IMR-90 (cell line): ENCODE measurements at regions not wholly inside any gene's neighbourhood (a gene's known extent, or its start where the extent isn't known, plus 50 kb on each side); places are given as distances from the start of the nearest gene placed in this dataset.

Experiments used
- ATAC-seq: fragments of 200-7000 bp; cut with Tn5 transposase; 2 replicates; pipeline ENCODE4 v1.9.1; 2020; ENCODE audit warnings: low read depth, mild to moderate bottlenecking, moderate library complexity
- BruUV-seq: library from RNA; stranded (reverse); fragments of 400-500 nt; replicated peaks from 2 replicates; lab custom pipeline; 2021; lab: Mats Ljungman, UMichigan
- CTCF ChIA-PET: fragments of 300-600 bp; formaldehyde crosslinking; extraction: SDS; loops from one replicate; lab custom pipeline; 2021; ENCODE audit warnings: antibody characterized with exemption; lab: Yijun Ruan, JAX
- POLR2A ChIA-PET: fragments of 300-600 bp; sonication (Branson Sonifier 250); formaldehyde crosslinking; loops from one replicate; lab custom pipeline; 2022; ENCODE audit warnings: antibody characterized with exemption; ENCODE audit not compliant: unreplicated experiment; lab: Charles Lee
- DNase-seq: peaks from one replicate; pipeline ENCODE4 v3.0.0; 2013
- H2AFZ ChIP-seq: replicated peaks from 2 replicates; pipeline ENCODE3; 2013; ENCODE audit warnings: low read length, mild to moderate bottlenecking; ENCODE audit not compliant: poor library complexity
- H2AK5ac ChIP-seq: 2 replicates; pipeline ENCODE4 v1.6.1; 2013; ENCODE audit warnings: low read depth, low read length, inconsistent platforms
- H2AK9ac ChIP-seq: replicated peaks from 2 replicates; pipeline ENCODE3; 2013; ENCODE audit warnings: mild to moderate bottlenecking, low read depth, low read length, moderate library complexity; ENCODE audit not compliant: poor library complexity
- H2BK120ac ChIP-seq: 2 replicates; pipeline ENCODE4 v1.6.1; 2013; ENCODE audit warnings: low read depth, low read length, inconsistent platforms
- H2BK15ac ChIP-seq: 3 replicates; pipeline ENCODE4 v1.6.1; 2013; ENCODE audit warnings: low read depth, low read length, inconsistent platforms
- H2BK20ac ChIP-seq: 2 replicates; pipeline ENCODE4 v1.6.1; 2013; ENCODE audit warnings: low read depth, mild to moderate bottlenecking, inconsistent platforms, low read length, moderate library complexity
- H2BK5ac ChIP-seq: 2 replicates; pipeline ENCODE4 v1.6.1; 2013; ENCODE audit warnings: mild to moderate bottlenecking, low read depth, low read length, inconsistent platforms; ENCODE audit not compliant: poor library complexity, severe bottlenecking
- H3K14ac ChIP-seq: replicated peaks from 2 replicates; pipeline ENCODE4 v1.6.1; 2013; ENCODE audit warnings: low read depth, low read length, inconsistent platforms
- H3K18ac ChIP-seq: 2 replicates; pipeline ENCODE4 v1.6.1; 2013; ENCODE audit warnings: low read depth, low read length, control low read depth
- H3K23ac ChIP-seq: 2 replicates; pipeline ENCODE4 v1.6.1; 2013; ENCODE audit warnings: low read depth, low read length, inconsistent platforms
- H3K27ac ChIP-seq: 2 replicates; pipeline ENCODE4 v1.5.1; 2013; ENCODE audit warnings: mild to moderate bottlenecking, control low read depth, low read length; ENCODE audit not compliant: insufficient read depth
- H3K27me3 ChIP-seq: 2 replicates; pipeline ENCODE4 v1.6.1; 2013; ENCODE audit warnings: low read length; ENCODE audit not compliant: control insufficient read depth, insufficient read depth
- H3K36me3 ChIP-seq: 2 replicates; pipeline ENCODE4 v1.6.1; 2013; ENCODE audit warnings: low read length, mixed read lengths; ENCODE audit not compliant: control insufficient read depth, insufficient read depth
- H3K4ac ChIP-seq: 2 replicates; pipeline ENCODE4 v1.6.1; 2013; ENCODE audit warnings: low read depth, low read length, inconsistent platforms
- H3K4me1 ChIP-seq: 2 replicates; pipeline ENCODE4 v1.6.1; 2013; ENCODE audit warnings: low read length, mixed read lengths; ENCODE audit not compliant: control insufficient read depth, insufficient read depth
- H3K4me2 ChIP-seq: 2 replicates; pipeline ENCODE4 v1.6.1; 2013; ENCODE audit warnings: low read depth, mild to moderate bottlenecking, control low read depth, low read length, moderate library complexity
- H3K4me3 ChIP-seq: 2 replicates; pipeline ENCODE4 v1.5.1; 2013; ENCODE audit warnings: low read depth, mild to moderate bottlenecking, control low read depth, low read length, moderate library complexity; ENCODE audit not compliant: insufficient read depth
- H3K56ac ChIP-seq: 2 replicates; pipeline ENCODE4 v1.6.1; 2013; ENCODE audit warnings: low read length, inconsistent platforms; ENCODE audit not compliant: insufficient read depth; ENCODE audit errors: extremely low read depth
- H3K79me1 ChIP-seq, 2 experiments: 2 replicates each; pipeline ENCODE4 v1.6.1; 2013; ENCODE audit warnings: low read length in 2 of 2, inconsistent platforms in 1 of 2, low read depth in 1 of 2
- H3K9ac ChIP-seq: 2 replicates; pipeline ENCODE4 v1.6.1; 2013; ENCODE audit warnings: low read depth, low read length, control low read depth
- H3K9me1 ChIP-seq: 2 replicates; pipeline ENCODE4 v1.6.1; 2013; ENCODE audit warnings: low read length, inconsistent platforms; ENCODE audit not compliant: insufficient read depth
- H3K9me3 ChIP-seq: 2 replicates; pipeline ENCODE4 v1.6.1; 2013; ENCODE audit warnings: low read length; ENCODE audit not compliant: control insufficient read depth, insufficient read depth
- H4K20me1 ChIP-seq: 2 replicates; pipeline ENCODE4 v1.6.1; 2013; ENCODE audit warnings: low read length, inconsistent platforms; ENCODE audit not compliant: insufficient read depth
- H4K5ac ChIP-seq: 2 replicates; pipeline ENCODE4 v1.6.1; 2013; ENCODE audit warnings: mild to moderate bottlenecking, low read depth, low read length, control low read depth
- H4K8ac ChIP-seq, 2 experiments: 2 replicates each; pipeline ENCODE4 v1.6.1; 2013; ENCODE audit warnings: low read depth in 2 of 2, low read length in 2 of 2, control low read depth in 1 of 2, inconsistent platforms in 1 of 2
- H4K91ac ChIP-seq: 2 replicates; pipeline ENCODE4 v1.6.1; 2013; ENCODE audit warnings: low read depth, low read length, inconsistent platforms; ENCODE audit not compliant: insufficient read depth
- BHLHE40 ChIP-seq: fragments of 150-350 bp; IDR thresholded peaks from 2 replicates; pipeline ENCODE4 v1.6.1; 2016; ENCODE audit warnings: mild to moderate bottlenecking, low read depth, low read length
- CEBPB ChIP-seq: IDR thresholded peaks from 2 replicates; pipeline ENCODE4 v1.6.1; 2012; ENCODE audit warnings: low read depth, low read length, improper control_type of control experiment
- CHD1 ChIP-seq: IDR thresholded peaks from 2 replicates; pipeline ENCODE4 v1.6.1; 2012; ENCODE audit warnings: low read depth, low read length, improper control_type of control experiment
- FOS ChIP-seq: fragments of 150-350 bp; IDR thresholded peaks from 2 replicates; pipeline ENCODE4 v1.6.1; 2016; ENCODE audit warnings: low read depth, low read length
- MAFK ChIP-seq: IDR thresholded peaks from 2 replicates; pipeline ENCODE4 v1.6.1; 2012; ENCODE audit warnings: low read depth, low read length, improper control_type of control experiment
- MAZ ChIP-seq: IDR thresholded peaks from 2 replicates; pipeline ENCODE4 v1.6.1; 2012; ENCODE audit warnings: low read depth, mild to moderate bottlenecking, low read length, improper control_type of control experiment, moderate library complexity, borderline replicate concordance
- MXI1 ChIP-seq: IDR thresholded peaks from 2 replicates; pipeline ENCODE4 v1.6.1; 2012; ENCODE audit warnings: low read depth, mild to moderate bottlenecking, low read length, moderate library complexity, borderline replicate concordance
- NFE2L2 ChIP-seq: fragments of 150-350 bp; IDR thresholded peaks from 2 replicates; pipeline ENCODE4 v1.6.1; 2016; ENCODE audit warnings: low read depth, mild to moderate bottlenecking, low read length
- POLR2A ChIP-seq: IDR thresholded peaks from 2 replicates; pipeline ENCODE4 v1.6.1; 2012; ENCODE audit warnings: mild to moderate bottlenecking, low read depth, low read length
- RCOR1 ChIP-seq: IDR thresholded peaks from 2 replicates; pipeline ENCODE4 v1.6.1; 2012; ENCODE audit warnings: mild to moderate bottlenecking, low read length, improper control_type of control experiment; ENCODE audit not compliant: insufficient replicate concordance
- RFX5 ChIP-seq: IDR thresholded peaks from 2 replicates; pipeline ENCODE4 v1.8.0; 2012; ENCODE audit warnings: low read depth, mild to moderate bottlenecking, low read length, moderate library complexity
- SMC3 ChIP-seq: fragments of 150-350 bp; IDR thresholded peaks from 2 replicates; pipeline ENCODE4 v1.6.1; 2016; ENCODE audit warnings: low read depth, mild to moderate bottlenecking, antibody characterized with exemption, low read length, moderate library complexity
- WGBS, 2 experiments: methylation state at CpG; one replicate each; pipeline versions ENCODE4 v1.1.5 to v1.1.7; 2013; ENCODE audit warnings: missing lambda C conversion rate in 2 of 2; ENCODE audit not compliant: insufficient read length in 1 of 2; ENCODE audit errors: extremely low coverage in 2 of 2; 5-methylcytosine and 5-hydroxymethylcytosine counted together
- dilution Hi-C: fragments of 300-500 bp; cut with HindIII; formaldehyde crosslinking; loops from one replicate; pipeline ENCODE4 v1.14.3; 2018; ENCODE audit warnings: low sequenced_read_pairs; ENCODE audit not compliant: unreplicated experiment
- in situ Hi-C: fragments of 300-500 bp; cut with MboI; formaldehyde crosslinking; loops from 3 replicates; pipeline ENCODE4 v1.14.3; 2019; ENCODE audit warnings: low sequenced_read_pairs, inconsistent platforms, mixed read lengths
- intact Hi-C: fragments of 100-400 bp; cut with micrococcal nuclease; formaldehyde crosslinking; loops from 2 replicates; pipeline ENCODE4 v1.10.0; 2022
- TF ChIP-seq, protein P1 (sequence below): conservative IDR thresholded peaks from 2 replicates; pipeline ENCODE4 v1.5.1; 2012; ENCODE audit warnings: mild to moderate bottlenecking, low read depth, low read length, improper control_type of control experiment
- TF ChIP-seq, protein P2 (sequence below): fragments of 150-350 bp; IDR thresholded peaks from 2 replicates; pipeline ENCODE4 v1.6.1; 2016; ENCODE audit warnings: low read depth, mild to moderate bottlenecking, low read length, moderate library complexity, borderline replicate concordance
- TF ChIP-seq, protein P3 (sequence below): fragments of 150-350 bp; IDR thresholded peaks from 2 replicates; pipeline ENCODE4 v1.6.1; 2017; ENCODE audit warnings: mild to moderate bottlenecking, antibody characterized with exemption, low read length, low read depth

- no peak overlapping the region for H2AK5ac ChIP-seq
- H3K4me3 ChIP-seq, result no peak overlapping the region
- POLR2A ChIA-PET, result no interaction called here
- H3K14ac ChIP-seq, result no peak overlapping the region
- H4K91ac ChIP-seq, result no peak overlapping the region
- H4K5ac ChIP-seq, result no peak overlapping the region
- H3K23ac ChIP-seq, result no peak overlapping the region
- no peak overlapping the region for H3K27ac ChIP-seq
- H3K9ac ChIP-seq, result no peak overlapping the region
- CTCF ChIA-PET, result no interaction called here
- no peak overlapping the region for H3K56ac ChIP-seq
- H3K4ac ChIP-seq, result no peak overlapping the region
- H2AK9ac ChIP-seq, result no peak overlapping the region
- ATAC-seq (no peak), DNase-seq (no peak)
- TF ChIP-seq CEBPB, result no peak
- TF ChIP-seq, protein P1, sequence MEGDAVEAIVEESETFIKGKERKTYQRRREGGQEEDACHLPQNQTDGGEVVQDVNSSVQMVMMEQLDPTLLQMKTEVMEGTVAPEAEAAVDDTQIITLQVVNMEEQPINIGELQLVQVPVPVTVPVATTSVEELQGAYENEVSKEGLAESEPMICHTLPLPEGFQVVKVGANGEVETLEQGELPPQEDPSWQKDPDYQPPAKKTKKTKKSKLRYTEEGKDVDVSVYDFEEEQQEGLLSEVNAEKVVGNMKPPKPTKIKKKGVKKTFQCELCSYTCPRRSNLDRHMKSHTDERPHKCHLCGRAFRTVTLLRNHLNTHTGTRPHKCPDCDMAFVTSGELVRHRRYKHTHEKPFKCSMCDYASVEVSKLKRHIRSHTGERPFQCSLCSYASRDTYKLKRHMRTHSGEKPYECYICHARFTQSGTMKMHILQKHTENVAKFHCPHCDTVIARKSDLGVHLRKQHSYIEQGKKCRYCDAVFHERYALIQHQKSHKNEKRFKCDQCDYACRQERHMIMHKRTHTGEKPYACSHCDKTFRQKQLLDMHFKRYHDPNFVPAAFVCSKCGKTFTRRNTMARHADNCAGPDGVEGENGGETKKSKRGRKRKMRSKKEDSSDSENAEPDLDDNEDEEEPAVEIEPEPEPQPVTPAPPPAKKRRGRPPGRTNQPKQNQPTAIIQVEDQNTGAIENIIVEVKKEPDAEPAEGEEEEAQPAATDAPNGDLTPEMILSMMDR, result no peak
- TF ChIP-seq RCOR1, result no peak
- TF ChIP-seq, protein P2, sequence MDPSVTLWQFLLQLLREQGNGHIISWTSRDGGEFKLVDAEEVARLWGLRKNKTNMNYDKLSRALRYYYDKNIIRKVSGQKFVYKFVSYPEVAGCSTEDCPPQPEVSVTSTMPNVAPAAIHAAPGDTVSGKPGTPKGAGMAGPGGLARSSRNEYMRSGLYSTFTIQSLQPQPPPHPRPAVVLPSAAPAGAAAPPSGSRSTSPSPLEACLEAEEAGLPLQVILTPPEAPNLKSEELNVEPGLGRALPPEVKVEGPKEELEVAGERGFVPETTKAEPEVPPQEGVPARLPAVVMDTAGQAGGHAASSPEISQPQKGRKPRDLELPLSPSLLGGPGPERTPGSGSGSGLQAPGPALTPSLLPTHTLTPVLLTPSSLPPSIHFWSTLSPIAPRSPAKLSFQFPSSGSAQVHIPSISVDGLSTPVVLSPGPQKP, result no peak
- no peak for TF ChIP-seq POLR2A
- TF ChIP-seq MAFK, result no peak
- no peak for TF ChIP-seq BHLHE40
- no peak for TF ChIP-seq NFE2L2
- no peak for TF ChIP-seq MAZ
- no peak for TF ChIP-seq CHD1
- no peak for TF ChIP-seq RFX5
- TF ChIP-seq, protein P3, sequence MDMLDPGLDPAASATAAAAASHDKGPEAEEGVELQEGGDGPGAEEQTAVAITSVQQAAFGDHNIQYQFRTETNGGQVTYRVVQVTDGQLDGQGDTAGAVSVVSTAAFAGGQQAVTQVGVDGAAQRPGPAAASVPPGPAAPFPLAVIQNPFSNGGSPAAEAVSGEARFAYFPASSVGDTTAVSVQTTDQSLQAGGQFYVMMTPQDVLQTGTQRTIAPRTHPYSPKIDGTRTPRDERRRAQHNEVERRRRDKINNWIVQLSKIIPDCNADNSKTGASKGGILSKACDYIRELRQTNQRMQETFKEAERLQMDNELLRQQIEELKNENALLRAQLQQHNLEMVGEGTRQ, result no peak
- no peak for TF ChIP-seq FOS
- no peak for TF ChIP-seq SMC3
- TF ChIP-seq MXI1, result no peak
- H2BK5ac ChIP-seq, result no peak overlapping the region
- WGBS, 2 experiments, result 60% methylated on average over 1 of the region's 7 CpGs; no CpG with 5 or more reads in 1 of the 2 experiments
- intact Hi-C loops (no loop called here), dilution Hi-C loops (no loop called here), in situ Hi-C loops (no loop called here)
- no peak overlapping the region for H2AFZ ChIP-seq
- H2BK120ac ChIP-seq, result no peak overlapping the region
- peaks cover 3% of the 10 kb centered on the region; the same call in 1 of the 2 replicates for H3K9me3 ChIP-seq
- H3K9me1 ChIP-seq, result no peaks in the 10 kb centered on the region
- H3K36me3 ChIP-seq, result no peaks in the 10 kb centered on the region
- no peaks in the 10 kb centered on the region for H3K79me1 ChIP-seq
- H4K20me1 ChIP-seq, result no peaks in the 10 kb centered on the region
- no peak overlapping the region for H3K4me2 ChIP-seq
- H4K8ac ChIP-seq, result no peak overlapping the region
- BruUV-seq, result no TSS peak
- no peak overlapping the region for H3K18ac ChIP-seq
- H3K4me1 ChIP-seq, result no peaks in the 10 kb centered on the region
- no peaks in the 10 kb centered on the region for H3K27me3 ChIP-seq
- no peak overlapping the region for H2BK20ac ChIP-seq
- no peak overlapping the region for H2BK15ac ChIP-seq
These were observed 174.4 kb upstream of the HS3ST3A1 start for GRCh38 chr17:13776027-13776551.
